HL-60 (cell line): ENCODE measurements at regions not wholly inside any gene's neighbourhood (a gene's known extent, or its start where the extent isn't known, plus 50 kb on each side); places are given as distances from the start of the nearest gene placed in this dataset.

Experiments used
- DNase-seq, 2 experiments: peaks; one replicate each; pipeline ENCODE4 v3.0.0-alpha.2; 2010 to 2020; ENCODE audit warnings: low read depth in 1 of 2, low spot score in 1 of 2
- H3K27ac ChIP-seq: fragments of 250-450 bp; sonication (Bioruptor Pico); replicated peaks from 2 replicates; pipeline ENCODE4 v1.5.1; 2020; ENCODE audit warnings: mild to moderate bottlenecking, moderate library complexity
- H3K27me3 ChIP-seq: fragments of 250-450 bp; sonication (Bioruptor Pico); 2 replicates; pipeline ENCODE4 v1.5.1; 2021; ENCODE audit warnings: mild to moderate bottlenecking, moderate library complexity; ENCODE audit not compliant: insufficient read depth, poor library complexity, severe bottlenecking
- H3K4me3 ChIP-seq: replicated peaks from 2 replicates; pipeline ENCODE4 v1.5.1; 2011; ENCODE audit warnings: mild to moderate bottlenecking, control low read depth, low read length; ENCODE audit not compliant: insufficient read depth
- CTCF ChIP-seq: IDR thresholded peaks from one replicate; pipeline ENCODE4 v1.5.1; 2011; ENCODE audit warnings: low read length, control low read depth, inconsistent platforms; ENCODE audit not compliant: insufficient read depth
- GABPA ChIP-seq: IDR thresholded peaks from 2 replicates; pipeline ENCODE4 v1.6.1; 2012; ENCODE audit warnings: low read depth
- POLR2AphosphoS5 ChIP-seq: IDR thresholded peaks from 2 replicates; pipeline ENCODE4 v1.6.1; 2012; ENCODE audit warnings: low read depth
- REST ChIP-seq: IDR thresholded peaks from 2 replicates; pipeline ENCODE4 v1.6.1; 2012; ENCODE audit warnings: low read depth; ENCODE audit not compliant: insufficient replicate concordance
- SPI1 ChIP-seq: IDR thresholded peaks from 2 replicates; pipeline ENCODE4 v1.6.1; 2012; ENCODE audit warnings: low read depth, mild to moderate bottlenecking, borderline replicate concordance

GRCh38 chr3:20353286-20353685, 167.3 kb upstream of the SGO1 start:
- Histone ChIP-seq H3K4me3 (no peak overlapping the region), H3K27me3 (no peaks in the 10 kb centered on the region), H3K27ac (no peak overlapping the region)
- DNase-seq: no peak
- TF ChIP-seq CTCF (no peak), SPI1 (no peak), GABPA (no peak), POLR2AphosphoS5 (no peak), REST (no peak)

- DNase-seq: peak in 1 of 2 experiments; percentile 25
- TF ChIP-seq POLR2AphosphoS5 (no peak), REST (no peak)
- no peaks in the 10 kb centered on the region for H3K27me3 ChIP-seq
- H3K4me3 ChIP-seq: no peak overlapping the region
- H3K27ac ChIP-seq: no peak overlapping the region
Observed at GRCh38 chr3:20352546-20353179, 166.7 kb upstream of the SGO1 start.

- H3K27me3 ChIP-seq: no peaks in the 10 kb centered on the region
- no peak for TF ChIP-seq GABPA
- no peak for TF ChIP-seq SPI1
- TF ChIP-seq POLR2AphosphoS5: no peak
- TF ChIP-seq CTCF: no peak
- no peak for TF ChIP-seq REST
- H3K27ac ChIP-seq: no peak overlapping the region
- H3K4me3 ChIP-seq: no peak overlapping the region
- no peak for DNase-seq
Observed at GRCh38 chr3:20350449-20350848, 164.4 kb upstream of the SGO1 start.

- no peaks in the 10 kb centered on the region for H3K27me3 ChIP-seq
- TF ChIP-seq REST (no peak), SPI1 (no peak)
- DNase-seq: no peak
- no peak overlapping the region for H3K27ac ChIP-seq
- no peak overlapping the region for H3K4me3 ChIP-seq
Observed at GRCh38 chr3:20346916-20347315, 160.9 kb upstream of the SGO1 start.
